ENCODE measurements at regions not wholly inside any gene's neighbourhood (a gene's known extent, or its start where the extent isn't known, plus 50 kb on each side); places are given as distances from the start of the nearest gene placed in this dataset.

GRCh38 chr9:16062542-16063240 lies 509.8 kb downstream of the CCDC171 start:
- H3K4me3 Mint-ChIP-seq: no peak overlapping the region
- H3K4me1 Mint-ChIP-seq: peaks cover 27% of the 10 kb centered on the region
- no peak for ATAC-seq
- 0 out of 2 replicates have a peak, but pooled peaks have one; percentile 36 for TF ChIP-seq GABPB1 (CRISPR knock-in tag; IDR thresholded peaks at IDR 0.05)
- TF ChIP-seq SMAD3 (CRISPR knock-in tag; IDR thresholded peaks at IDR 0.05; ENCODE audit: borderline replicate concordance): no peak
- CTCF ChIA-PET: no interaction called here
- peaks cover 8% of the 10 kb centered on the region; the same call in 1 of the 2 replicates for H3K9me3 Mint-ChIP-seq
- DNase-seq (ENCODE audit: low spot score): no peak
- no peak overlapping the region for H3K27ac Mint-ChIP-seq
- H3K27me3 Mint-ChIP-seq (ENCODE audit: low read depth): no peaks in the 10 kb centered on the region; the same call in 1 of the 2 replicates
- H3K36me3 Mint-ChIP-seq: no peaks in the 10 kb centered on the region
- POLR2A ChIA-PET: no interaction called here

GRCh38 chr9:16063241-16063591 lies 510.4 kb downstream of the CCDC171 start:
- Mint-ChIP-seq H3K36me3 (no peaks in the 10 kb centered on the region), H3K4me1 (peaks cover 22% of the 10 kb centered on the region), H3K27me3 (ENCODE audit: low read depth) (no peaks in the 10 kb centered on the region; the same call in 1 of the 2 replicates), H3K9me3 (peaks cover 10% of the 10 kb centered on the region; the same call in 1 of the 2 replicates), H3K4me3 (no peak overlapping the region), H3K27ac (no peak overlapping the region)
- CTCF ChIA-PET: no interaction called here
- DNase-seq (ENCODE audit: low spot score) (no peak), ATAC-seq (no peak)
- TF ChIP-seq ATF3 (CRISPR knock-in tag; conservative IDR thresholded peaks at IDR 0.05): no peak
- TF ChIP-seq ERG (CRISPR knock-in tag; IDR thresholded peaks at IDR 0.05): no peak
- no peak for TF ChIP-seq ARID4B (CRISPR knock-in tag; IDR thresholded peaks at IDR 0.05; ENCODE audit: borderline replicate concordance)
- TF ChIP-seq CDX4 (CRISPR knock-in tag; IDR thresholded peaks at IDR 0.05; ENCODE audit: borderline replicate concordance): no peak
- no peak for TF ChIP-seq PRDM15 (CRISPR knock-in tag; IDR thresholded peaks at IDR 0.05)
- no peak for TF ChIP-seq ZBTB21 (CRISPR knock-in tag; IDR thresholded peaks at IDR 0.05; ENCODE audit: borderline replicate concordance)
- no peak for TF ChIP-seq ZNF423 (CRISPR knock-in tag; IDR thresholded peaks at IDR 0.05)
- no peak for TF ChIP-seq AFF4 (CRISPR knock-in tag; IDR thresholded peaks at IDR 0.05; ENCODE audit: borderline replicate concordance)
- no peak for TF ChIP-seq CBFB (CRISPR knock-in tag; IDR thresholded peaks at IDR 0.05; ENCODE audit: low read depth)
- TF ChIP-seq AR (CRISPR knock-in tag; IDR thresholded peaks at IDR 0.05): no peak
- TF ChIP-seq HMGXB4 (CRISPR knock-in tag; IDR thresholded peaks at IDR 0.05): no peak
- POLR2A ChIA-PET: no interaction called here
